ENCODE measurements at regions not wholly inside any gene's neighbourhood (a gene's known extent, or its start where the extent isn't known, plus 50 kb on each side); places are given as distances from the start of the nearest gene placed in this dataset.

DNA sequence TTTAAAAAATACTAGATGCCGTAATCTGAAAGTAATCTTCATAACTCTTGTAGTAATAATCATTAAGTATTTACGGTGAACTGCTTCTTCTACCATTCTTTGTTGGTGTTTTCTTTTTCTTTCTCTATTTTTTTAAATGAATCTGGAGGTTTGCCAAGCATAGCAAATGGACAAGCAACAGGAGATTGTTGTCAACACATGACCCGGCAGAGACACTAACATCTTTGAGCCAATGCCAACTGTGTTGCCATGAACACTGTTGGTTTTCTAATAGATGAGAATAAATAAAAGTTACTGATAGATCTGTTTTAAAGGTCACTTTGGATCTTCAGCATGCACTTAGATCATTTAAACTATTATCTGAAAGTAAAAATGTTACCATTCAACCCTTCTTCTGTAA lies 523.6 kb upstream of the EYS start:
- no peak for TF ChIP-seq POLR2AphosphoS5 (IDR thresholded peaks at IDR 0.05)
- no peak for TF ChIP-seq CTCF (IDR thresholded peaks at IDR 0.05)
- no peak for TF ChIP-seq POLR2A (IDR thresholded peaks at IDR 0.05)

All from prostate gland (tissue), 2 donors.